GM12891 (cell line): ENCODE measurements at regions not wholly inside any gene's neighbourhood (a gene's known extent, or its start where the extent isn't known, plus 50 kb on each side); places are given as distances from the start of the nearest gene placed in this dataset.

Source experiments
- POLR2AphosphoS5 ChIP-seq: IDR thresholded peaks from 2 replicates; pipeline ENCODE4 v1.6.1; 2011; ENCODE audit warnings: low read depth, low read length, control low read depth
- TAF1 ChIP-seq: IDR thresholded peaks from 2 replicates; pipeline ENCODE4 v1.6.1; 2011; ENCODE audit warnings: low read depth, low read length, control low read depth

DNA sequence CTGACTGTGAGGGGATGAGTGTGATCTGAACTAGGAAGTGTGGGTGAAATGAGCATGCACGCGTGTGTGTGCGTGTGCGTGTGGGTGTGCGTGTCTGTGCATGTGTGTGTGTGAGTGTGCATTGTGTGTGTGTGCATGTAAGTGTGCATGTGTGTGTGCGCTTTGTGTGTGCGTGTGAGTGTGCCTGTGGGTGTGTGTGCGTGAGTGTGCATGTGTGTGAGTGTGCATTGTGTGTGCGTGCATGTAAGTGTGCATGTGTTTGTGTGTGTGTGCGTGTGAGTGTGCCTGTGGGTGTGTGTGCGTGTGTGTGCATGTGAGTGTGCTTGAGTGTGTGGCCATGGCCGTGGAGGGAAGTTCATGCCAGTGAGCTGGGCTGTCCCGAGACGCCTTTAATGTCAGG is 76.3 kb downstream of the RTP5 start:
- no peak for TF ChIP-seq TAF1
- no peak for TF ChIP-seq POLR2AphosphoS5
